Bone marrow (tissue), 2 donors: ENCODE measurements at regions not wholly inside any gene's neighbourhood (a gene's known extent, or its start where the extent isn't known, plus 50 kb on each side); places are given as distances from the start of the nearest gene placed in this dataset.
A peak's percentile ranks its signal among the peaks of the same experiment; 100 is the strongest.
"Not testable (repeated sequence)": the region's sequence is repeated elsewhere in the genome, so short reads cannot be mapped to it uniquely, and the experiment has no call there.

ENCODE experiments used
- DNase-seq, 2 donors: peaks; one replicate each; lab custom pipeline; 2025; lab: John Stamatoyannopoulos, UW

DNA sequence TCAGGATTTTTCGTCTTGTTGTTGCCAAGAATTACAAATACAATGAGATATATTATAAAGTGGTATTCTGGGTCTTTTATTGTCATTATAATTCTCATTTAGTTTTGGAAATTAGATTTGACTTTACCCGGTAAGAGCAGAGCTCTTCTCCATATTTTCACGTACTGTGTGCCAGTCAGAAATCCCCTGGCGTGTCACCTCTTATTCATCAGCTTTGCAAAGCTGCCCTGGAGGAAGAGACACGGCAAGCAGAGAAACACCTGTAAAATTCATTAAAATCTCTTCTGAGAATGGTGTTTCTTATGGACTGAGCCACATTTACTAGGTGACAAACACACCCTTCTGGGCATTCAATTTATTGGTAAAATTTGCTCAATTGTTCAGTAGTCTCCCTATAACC, 440.4 kb downstream of the HINT1 start:
- no peak for DNase-seq

DNA sequence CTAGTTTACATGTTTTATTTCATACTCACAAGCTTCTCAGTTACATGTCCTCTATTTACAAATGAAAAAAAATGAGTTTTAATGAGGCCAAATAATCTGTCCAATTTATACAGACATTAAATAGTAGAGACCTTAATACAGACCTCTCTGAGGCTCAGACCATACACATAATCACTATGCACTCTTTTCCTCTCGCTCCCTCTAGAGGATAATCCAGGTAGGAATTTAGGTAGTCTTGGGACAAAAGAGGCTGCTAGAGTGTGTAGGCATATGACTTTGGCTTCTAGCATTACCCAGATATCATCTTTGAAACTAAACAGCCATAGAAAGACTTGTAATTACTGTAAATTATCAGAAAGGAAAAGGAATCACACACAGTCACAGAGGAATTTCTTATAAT, 444.7 kb downstream of the HINT1 start:
- DNase-seq, result peak in 1 of 2 donors; percentile 59

DNA sequence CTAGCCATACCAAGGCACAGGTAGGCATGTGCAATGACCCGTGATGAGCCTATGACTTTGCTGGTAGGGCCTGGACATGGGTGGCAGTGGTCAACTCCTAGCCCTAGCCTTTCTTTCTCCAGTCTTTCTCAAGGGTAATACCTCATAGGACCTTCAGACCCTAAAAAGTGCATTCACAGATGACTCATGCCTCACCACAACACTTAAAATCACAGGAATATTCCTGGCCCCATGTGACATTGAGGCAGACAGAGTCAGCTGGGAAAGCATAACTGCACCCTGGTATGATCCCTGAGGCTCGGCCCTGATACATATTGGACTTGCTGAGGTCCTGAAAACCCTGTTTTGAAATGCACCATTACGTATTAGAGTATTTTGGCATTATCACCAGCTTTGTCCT, 449.5 kb downstream of the HINT1 start:
- no peak for DNase-seq

DNA sequence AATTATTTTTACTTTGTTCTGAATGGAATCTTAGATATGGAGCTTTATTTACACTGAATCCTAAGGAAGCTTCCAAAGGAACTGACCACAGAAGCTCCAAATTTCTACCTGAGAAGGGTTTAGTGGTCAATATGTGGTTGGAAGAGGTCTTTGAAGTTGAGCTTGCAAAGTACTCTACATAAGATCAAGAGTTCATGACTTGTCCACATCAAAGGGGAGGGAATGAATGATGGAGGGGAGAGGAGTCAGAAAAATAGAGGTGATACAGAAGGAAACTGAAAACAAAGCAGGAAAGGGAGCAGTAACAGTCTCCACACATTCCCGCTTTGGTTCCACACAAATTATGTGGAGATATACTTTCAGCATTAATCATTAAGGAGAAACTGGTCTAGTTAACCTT, 450.9 kb downstream of the HINT1 start:
- DNase-seq, result no peak

DNA sequence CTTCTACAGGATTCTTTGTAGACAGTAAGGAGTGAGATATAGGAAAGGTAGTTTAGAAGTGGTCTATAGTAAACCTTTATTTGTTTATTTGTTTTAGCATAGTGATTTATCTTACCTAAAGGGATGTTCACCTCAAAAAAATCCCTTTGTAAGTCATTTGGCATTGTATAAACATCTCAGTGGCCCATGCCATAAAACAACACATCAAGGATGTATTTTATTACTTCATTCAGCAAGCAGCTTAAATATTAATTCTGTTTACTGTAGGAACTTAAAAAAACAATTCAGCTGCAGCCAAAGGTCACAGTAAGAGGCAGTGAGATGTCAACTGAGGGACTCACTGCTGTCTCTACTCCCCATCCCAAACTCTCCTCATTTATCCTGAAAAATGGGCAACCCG, 452.7 kb downstream of the HINT1 start:
- no peak for DNase-seq

DNA sequence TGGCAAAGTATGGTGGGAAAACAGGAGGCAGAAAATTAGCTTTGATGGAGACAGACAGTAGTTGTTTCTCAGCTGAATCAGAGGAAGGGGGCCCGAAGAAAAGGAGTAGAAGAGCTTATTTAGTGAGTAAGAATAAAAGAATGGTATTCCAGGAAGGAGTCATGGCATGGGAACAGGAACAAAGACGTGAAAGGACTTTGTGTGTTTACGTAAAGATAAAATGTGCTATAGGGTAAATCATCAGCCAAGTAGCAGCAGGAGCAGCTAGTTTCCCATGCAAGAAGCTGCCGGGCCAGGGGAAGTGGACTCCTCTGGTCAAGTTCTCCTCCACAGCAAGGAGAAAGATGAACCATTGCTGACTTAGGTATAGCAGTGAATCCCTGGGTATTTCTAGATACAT, 454.5 kb downstream of the HINT1 start:
- no peak for DNase-seq

DNA sequence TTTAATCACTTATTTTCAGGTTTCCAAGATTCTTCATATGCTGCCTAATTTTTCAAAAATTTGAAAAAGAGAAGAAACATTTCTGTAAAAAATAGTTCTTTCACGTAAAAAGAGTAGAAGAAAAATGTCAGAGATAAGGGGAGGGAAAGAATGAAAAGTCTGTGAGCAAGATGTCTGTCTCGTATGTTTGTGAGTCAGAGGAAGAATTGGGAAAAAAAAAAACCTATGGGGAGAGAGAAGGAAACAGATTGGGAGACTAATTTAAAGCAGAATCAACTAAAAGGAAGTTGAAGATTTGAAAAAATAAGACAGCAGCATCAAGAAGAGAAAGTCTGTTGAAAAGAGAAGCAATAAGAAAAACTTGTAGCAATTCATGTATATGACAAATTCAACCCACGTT, 456.3 kb downstream of the HINT1 start:
- peak in 1 of 2 donors; percentile 58 for DNase-seq

DNA sequence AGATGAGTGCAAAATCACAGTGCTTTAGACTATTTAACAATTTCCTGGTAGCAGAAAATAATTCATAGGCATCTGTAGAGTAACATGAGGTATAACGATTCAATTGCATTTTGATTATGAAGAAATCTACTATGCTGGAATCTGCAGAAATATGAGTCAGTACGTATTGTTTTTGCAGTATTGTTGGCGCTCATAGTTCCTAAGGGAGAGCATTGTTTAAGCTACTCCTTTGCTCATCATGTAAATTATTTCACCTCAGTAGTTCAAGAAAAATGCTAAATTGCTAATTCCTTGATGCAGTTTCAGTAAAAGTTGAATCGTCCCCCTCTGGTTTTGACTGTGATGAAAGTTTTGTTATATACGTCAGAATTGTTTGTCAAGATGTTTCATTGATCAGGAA, 458.4 kb downstream of the HINT1 start:
- no peak for DNase-seq

DNA sequence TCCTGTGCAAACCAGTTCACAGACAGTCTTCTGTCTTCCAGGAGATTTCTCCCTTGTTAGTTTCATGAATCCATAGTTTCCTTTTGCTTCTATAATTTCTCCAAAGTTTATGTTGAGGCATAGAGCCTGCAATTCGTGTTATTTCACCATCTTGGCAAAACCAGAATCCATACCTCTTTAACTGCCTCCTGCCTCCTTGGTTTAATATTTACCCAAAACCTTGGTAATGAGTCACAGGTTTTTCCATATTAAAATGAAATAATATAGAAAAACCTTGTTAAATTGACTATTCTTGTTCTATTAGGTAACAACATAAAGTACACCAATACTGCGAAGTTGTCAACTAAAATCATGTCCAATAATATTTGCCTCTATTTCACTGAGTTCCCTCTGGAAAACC, 459.7 kb downstream of the HINT1 start:
- DNase-seq, result no peak

DNA sequence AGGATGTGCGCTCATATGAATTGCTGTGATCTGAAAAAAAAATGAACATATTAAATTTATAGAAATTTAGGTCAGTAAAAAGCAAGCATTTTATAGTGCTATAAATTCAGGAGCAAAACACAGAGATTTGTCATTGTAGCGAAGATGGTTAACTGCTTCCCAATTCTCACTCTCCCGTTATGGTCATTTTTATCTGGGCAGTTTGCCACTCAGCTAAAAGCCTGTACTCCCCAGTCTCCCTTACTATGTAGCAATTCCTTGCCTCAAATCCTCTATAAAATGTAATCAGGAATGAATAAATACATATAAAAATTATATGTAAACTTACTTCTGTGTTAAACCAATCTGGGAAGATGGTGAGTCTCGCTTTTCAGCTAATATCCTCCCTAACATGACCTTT, 471.5 kb downstream of the HINT1 start:
- DNase-seq, result no peak

DNA sequence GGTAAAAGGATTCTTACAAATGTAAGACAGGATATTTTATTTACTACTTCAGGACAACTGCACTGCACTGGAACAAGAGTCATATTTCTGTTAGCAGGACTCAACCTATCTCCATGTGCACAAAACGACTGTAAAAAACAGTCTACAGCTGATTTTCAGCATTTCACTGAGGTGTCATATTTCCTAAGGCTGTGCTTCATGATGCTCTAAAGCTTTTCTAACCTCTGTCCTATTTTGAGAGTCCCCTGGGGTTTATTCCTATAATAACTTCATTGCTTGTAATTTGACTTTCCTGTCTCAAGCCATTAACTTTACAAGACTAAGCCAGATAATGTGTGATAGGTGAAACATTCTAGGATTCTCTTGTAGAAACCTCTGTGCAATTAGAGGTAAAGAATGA, 472.3 kb downstream of the HINT1 start:
- DNase-seq, result no peak

DNA sequence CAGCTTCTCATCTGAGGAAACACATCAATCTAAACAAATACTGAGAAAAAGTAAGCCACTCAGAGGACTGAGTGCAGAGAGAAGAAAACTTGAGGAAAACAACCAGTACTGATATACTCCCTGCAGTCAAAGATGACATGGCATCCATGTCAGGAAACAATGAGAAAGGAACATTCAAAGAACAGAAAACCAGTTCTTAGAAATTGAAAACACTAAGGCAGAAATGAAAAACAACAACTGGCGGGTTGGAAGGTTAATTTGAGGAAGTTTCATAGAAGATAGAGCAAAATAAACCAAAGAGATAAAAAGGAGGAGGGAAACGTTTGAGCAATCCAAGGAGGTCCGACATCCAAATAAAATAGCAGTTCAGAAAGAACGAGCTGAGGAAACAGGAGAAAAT, 475.2 kb downstream of the HINT1 start:
- peak in 1 of 2 donors; percentile 63 for DNase-seq

DNA sequence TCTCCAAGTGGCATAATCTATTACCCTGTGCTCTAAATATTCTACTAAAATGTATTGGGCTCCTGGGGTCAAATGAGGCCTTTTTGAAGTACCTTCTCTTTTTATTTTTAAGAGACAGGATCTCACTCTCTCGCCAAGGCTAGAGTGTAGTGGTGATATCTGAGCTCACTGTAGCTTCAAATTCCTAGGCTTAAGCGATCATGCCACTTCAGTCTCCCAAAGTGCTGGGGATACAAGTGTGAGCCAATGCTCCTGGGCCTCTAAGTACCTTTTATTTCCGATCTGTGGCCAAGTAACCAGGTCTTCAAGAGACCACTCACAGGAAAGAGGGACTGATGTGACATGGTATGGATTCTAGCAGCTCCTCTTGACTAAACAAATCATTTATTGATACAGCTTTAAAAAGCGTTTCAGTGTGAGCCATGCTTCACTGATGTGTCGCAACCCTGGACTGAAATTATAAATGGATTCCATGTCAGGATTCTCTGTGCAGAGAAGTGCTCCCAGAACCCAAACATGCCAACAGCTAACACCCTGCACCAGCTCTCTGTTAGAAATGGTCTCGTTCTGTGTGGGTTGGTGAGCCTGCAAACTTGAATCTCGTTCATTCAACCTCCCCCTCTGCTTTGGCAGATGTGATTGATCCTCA, 477.8 kb downstream of the HINT1 start:
- DNase-seq, result no peak

DNA sequence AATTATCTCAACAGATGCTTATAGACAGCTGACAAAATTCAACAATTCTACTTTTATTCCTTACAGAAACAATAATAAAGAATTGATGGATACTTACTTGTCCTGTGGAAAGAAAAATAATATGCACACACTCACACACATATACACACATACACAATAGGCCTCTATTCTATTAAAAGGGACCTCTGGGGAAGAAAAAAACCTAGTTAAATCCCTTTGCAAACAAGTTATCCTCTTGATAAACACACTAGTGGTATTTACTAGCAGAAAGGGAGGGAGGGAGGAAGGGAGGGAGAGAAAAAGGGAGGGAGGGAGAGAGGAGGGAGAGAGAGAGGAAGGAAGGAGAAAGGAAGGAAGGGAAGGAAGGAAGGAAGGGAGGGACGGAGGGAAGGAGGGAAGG, 486.4 kb downstream of the HINT1 start:
- no peak for DNase-seq

DNA sequence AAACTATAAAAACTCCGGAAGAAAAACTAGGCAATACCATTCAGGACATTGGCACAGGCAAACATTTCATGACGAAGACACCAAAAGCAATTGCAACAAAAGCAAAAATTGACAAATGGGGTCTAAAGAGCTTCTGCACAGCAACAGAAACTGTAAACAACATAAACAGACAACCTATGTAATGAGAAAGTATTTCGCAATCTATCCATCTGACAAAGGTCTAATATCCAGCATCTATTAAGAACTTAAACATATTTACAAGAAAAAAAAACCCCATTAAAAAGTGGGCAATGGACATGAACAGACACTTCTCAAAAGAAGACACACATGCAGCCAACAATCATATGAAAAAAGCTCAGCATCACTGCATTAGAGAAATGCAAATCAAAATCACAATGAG, 498.6 kb downstream of the HINT1 start:
- DNase-seq, result no peak

DNA sequence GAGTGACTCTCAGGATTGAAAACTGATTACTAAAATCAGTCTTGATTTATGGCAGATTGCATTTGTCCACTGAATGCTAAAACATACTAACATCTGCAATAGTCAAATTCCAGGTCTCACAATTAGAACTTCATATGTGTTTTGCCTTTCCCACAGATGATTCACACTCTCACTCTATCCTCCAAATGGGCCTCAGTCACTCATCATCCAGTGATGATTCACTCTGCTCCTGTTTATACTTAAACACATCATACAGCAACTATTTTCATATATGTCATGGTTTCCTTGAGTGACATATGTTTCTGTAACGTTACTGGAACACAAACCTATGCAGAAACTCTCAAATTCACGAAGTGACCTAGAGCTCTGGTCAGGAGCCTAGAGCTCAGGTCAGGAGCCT, 512.9 kb downstream of the HINT1 start:
- DNase-seq, result no peak

DNA sequence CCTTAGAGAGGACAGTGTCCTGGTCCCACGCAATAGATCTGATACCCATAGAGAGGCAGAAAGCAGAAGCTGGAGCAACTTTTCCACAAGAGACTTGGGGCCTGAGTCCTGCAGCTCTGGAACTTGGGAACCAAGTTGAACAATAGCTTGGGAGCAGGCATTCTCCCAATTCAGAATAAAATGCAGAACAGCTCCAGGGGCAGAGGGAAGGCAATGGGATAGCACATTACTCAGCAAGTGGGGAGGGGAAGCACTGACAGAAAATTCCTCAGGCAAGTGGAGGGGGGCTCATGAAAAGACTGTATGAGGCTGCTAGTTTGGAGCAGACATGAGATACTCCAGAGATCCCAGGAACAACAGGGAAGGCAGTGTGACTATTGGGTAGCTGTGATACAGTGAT, 513.6 kb downstream of the HINT1 start:
- DNase-seq, result no peak

DNA sequence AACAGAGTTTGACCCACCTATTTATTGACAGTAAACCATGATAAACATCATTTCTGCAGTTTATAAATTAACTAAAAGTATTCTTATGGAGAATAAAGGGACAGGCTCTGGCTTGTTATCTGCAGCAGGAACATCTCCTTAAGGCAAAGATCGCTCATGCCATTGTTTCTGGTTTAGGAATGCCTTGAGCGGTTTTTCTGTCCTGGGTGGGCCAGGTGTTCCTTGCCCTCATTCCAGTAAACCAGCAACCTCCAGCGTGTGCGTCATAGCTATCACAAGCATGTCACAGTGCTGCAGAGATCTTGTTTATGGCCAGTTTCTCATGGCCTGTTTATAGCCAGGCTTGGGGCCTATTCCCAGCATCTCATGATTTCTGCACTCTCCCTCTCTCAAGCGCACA, 521.7 kb downstream of the HINT1 start:
- no peak for DNase-seq

DNA sequence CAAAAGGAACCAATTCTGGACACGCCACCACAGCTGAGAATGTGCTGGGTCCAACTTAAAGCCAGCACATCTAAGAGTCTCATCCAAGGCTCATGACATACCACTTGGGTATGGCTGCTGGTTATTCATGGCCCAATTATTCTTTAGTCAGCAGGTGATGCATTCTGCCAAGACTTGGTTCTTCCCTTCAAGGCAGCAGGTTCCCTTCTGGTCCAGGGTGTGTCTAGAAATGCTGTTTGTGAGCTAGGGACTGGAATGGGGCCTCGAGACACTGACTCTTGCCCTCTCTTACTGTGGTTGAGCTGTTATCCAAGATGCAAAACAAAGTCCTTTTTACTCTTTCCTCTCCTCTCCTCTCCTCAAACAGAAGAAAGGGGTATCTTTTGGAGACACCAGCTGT, 522.6 kb downstream of the HINT1 start:
- no peak for DNase-seq

DNA sequence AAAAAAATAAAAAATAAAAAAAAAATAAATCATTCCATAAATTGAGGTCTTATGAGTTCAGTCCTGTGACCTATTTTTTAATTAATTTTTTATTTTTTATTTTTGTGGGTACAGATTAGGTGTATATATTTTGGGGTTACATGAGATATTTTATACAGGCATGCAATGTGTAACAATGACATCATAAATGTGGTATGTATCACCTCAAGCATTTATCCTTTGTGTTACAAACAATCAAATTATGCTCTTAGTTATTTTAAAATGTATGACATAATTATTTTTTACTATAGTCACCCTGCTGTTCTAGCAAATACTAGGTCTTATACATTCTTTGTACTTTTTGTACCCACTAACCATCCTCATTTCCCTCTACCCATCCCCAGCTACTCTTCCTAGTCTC, 537.9 kb downstream of the HINT1 start:
- no peak for DNase-seq

DNA sequence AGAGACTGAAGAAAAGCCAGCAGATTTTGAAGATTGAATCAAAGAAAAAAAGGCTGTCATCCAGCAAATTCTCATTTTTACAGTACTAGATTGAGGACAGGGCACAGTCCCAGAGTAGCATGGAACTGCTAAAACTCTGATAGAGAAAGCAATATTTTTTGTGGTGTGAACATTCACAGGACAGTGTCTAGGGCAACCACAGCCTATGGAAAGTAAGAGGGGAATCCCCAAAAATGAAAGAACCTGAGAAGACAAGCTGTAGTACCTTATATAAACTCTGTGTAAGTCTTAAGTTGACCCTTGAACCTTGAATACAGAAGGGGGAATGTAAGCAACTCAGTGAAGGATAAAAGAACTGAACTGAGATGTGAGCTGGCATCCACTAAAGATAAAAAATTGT, 540.3 kb downstream of the HINT1 start:
- DNase-seq, result no peak

DNA sequence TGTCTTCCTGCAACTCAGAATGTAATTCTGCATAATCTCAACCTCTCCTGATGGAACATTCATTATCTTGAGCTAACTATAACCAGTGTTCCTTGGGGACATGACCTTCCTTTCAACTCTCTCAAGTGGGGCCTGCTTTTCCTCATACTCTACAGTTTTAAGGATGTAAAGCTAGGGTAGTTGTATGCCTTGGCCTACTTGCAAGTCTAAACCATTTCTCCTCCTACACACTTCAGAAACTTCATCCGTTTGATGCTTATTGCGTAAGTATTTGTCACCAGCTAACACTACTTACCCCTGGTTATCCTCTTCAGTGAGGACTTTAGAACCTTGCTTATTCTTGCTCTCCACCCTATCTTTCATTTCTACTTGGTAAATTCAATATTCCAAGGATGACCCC, 548.9 kb downstream of the HINT1 start:
- no peak for DNase-seq

DNA sequence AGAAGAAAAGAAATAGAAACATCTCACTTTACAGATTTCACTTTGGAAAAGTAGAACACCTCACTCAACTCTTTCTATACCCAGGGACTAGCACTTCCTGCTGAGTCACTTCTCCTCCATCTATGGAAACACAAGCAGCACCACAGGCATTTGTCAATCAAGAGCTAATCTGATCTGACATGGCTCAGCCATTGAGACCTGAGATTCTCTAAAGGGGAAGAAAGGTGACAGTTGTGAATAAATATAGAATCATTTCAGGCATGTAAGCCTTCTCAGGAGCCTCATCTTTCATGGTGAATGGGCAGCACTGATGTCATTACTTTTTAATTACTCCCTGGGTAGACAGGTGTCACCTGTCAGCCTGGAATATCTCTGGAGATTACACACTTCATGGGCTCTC, 559.8 kb downstream of the HINT1 start:
- peak in 1 of 2 donors; percentile 9 for DNase-seq

DNA sequence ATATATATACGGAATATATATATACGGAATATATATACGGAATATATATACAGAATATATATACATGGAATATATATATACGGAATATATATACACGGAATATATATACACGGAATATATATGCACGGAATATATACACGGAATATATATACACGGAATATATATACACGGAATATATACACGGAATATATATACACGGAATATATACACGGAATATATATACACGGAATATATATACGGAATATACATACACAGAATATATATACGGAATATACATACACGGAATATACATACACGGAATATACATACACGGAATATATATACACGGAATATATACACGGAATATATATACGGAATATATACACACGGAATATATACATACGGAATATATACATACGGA, 568.4 kb downstream of the HINT1 start:
- not testable (repeated sequence) for DNase-seq

DNA sequence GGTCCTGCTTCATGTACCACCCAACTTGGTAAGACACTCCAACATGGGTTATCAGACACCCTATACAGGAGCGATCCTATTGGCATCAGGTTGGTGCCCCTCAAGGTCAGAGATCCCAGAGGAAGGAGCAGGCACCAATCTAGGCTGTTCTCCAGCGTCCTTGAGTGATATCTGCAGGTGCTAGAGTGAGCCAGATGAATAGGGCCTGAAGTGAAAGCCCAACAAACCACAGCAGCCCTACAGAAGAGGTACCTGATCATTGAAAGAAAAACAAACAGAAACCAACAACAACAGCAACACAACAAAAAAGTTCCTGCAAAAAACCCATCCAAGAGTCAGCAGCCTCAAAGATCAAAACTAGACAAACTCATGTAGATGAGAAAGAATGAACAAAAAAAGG, 584.8 kb downstream of the HINT1 start:
- DNase-seq, result no peak
